Endodermal cell (in vitro differentiated cells): ENCODE measurements at regions not wholly inside any gene's neighbourhood (a gene's known extent, or its start where the extent isn't known, plus 50 kb on each side); places are given as distances from the start of the nearest gene placed in this dataset.

Experiments
- DNase-seq: peaks from one replicate; pipeline ENCODE4 v3.0.0-alpha.2; 2017
- H3K27ac ChIP-seq: 2 replicates; pipeline ENCODE4 v1.5.1; 2013; ENCODE audit warnings: mild to moderate bottlenecking, low read depth, low read length, moderate library complexity
- H3K27me3 ChIP-seq: 2 replicates; pipeline ENCODE4 v1.6.1; 2013; ENCODE audit warnings: mild to moderate bottlenecking, low read length, moderate library complexity; ENCODE audit not compliant: insufficient read depth, control insufficient read depth, poor library complexity, severe bottlenecking
- H3K36me3 ChIP-seq: 2 replicates; pipeline ENCODE4 v1.7.0; 2013; ENCODE audit warnings: mild to moderate bottlenecking, low read length, moderate library complexity; ENCODE audit not compliant: control insufficient read depth, insufficient read depth
- H3K4me1 ChIP-seq: one replicate; pipeline ENCODE4 v1.7.0; 2013; ENCODE audit warnings: low read length; ENCODE audit not compliant: control insufficient read depth, insufficient read depth
- H3K4me3 ChIP-seq: 2 replicates; pipeline ENCODE4 v1.5.1; 2013; ENCODE audit warnings: mild to moderate bottlenecking, low read length, moderate library complexity
- H3K9ac ChIP-seq: 2 replicates; pipeline ENCODE4 v1.6.1; 2013; ENCODE audit warnings: mild to moderate bottlenecking, low read length, moderate library complexity; ENCODE audit not compliant: poor library complexity, severe bottlenecking; ENCODE audit errors: extremely low read depth
- H3K9me3 ChIP-seq: 2 replicates; pipeline ENCODE4 v1.6.1; 2013; ENCODE audit warnings: mild to moderate bottlenecking, low read length, moderate library complexity; ENCODE audit not compliant: control insufficient read depth
- H3K27ac Mint-ChIP-seq: 2 replicates; pipeline ENCODE4 v1.8.0; 2020; ENCODE audit warnings: mixed read lengths
- H3K27me3 Mint-ChIP-seq: 2 replicates; pipeline ENCODE4 v1.8.0; 2021; ENCODE audit warnings: mild to moderate bottlenecking, mixed read lengths; ENCODE audit not compliant: insufficient read depth
- H3K36me3 Mint-ChIP-seq: 2 replicates; pipeline ENCODE4 v1.8.0; 2020; ENCODE audit warnings: low read depth, mixed read lengths
- H3K4me1 Mint-ChIP-seq: 2 replicates; pipeline ENCODE4 v1.8.0; 2020; ENCODE audit warnings: mixed read lengths
- H3K4me3 Mint-ChIP-seq: 2 replicates; pipeline ENCODE4 v1.8.0; 2020; ENCODE audit warnings: mild to moderate bottlenecking, moderate library complexity, mixed read lengths
- H3K9me3 Mint-ChIP-seq: 2 replicates; pipeline ENCODE4 v1.8.0; 2020; ENCODE audit warnings: mild to moderate bottlenecking, mixed read lengths
- CTCF ChIP-seq: fragments of 200-600 bp; sonication (generic); conservative IDR thresholded peaks from 2 replicates; pipeline ENCODE4 v1.5.0; 2021; ENCODE audit warnings: antibody characterized with exemption, mild to moderate bottlenecking
- WGBS, 2 experiments: methylation state at CpG; one replicate each; pipeline versions ENCODE4 v1.1.5 to v1.1.7; 2013; ENCODE audit warnings: missing lambda C conversion rate in 2 of 2, mixed read lengths in 1 of 2; ENCODE audit not compliant: insufficient coverage in 1 of 2, insufficient read length in 1 of 2; 5-methylcytosine and 5-hydroxymethylcytosine counted together

- H3K4me3 Mint-ChIP-seq: no peak overlapping the region
- Histone ChIP-seq H3K36me3 (no peaks in the 10 kb centered on the region), H3K9ac (no peak overlapping the region), H3K4me3 (no peak overlapping the region), H3K27ac (no peak overlapping the region), H3K4me1 (no peaks in the 10 kb centered on the region), H3K27me3 (no peaks in the 10 kb centered on the region), H3K9me3 (no peaks in the 10 kb centered on the region)
- H3K9me3 Mint-ChIP-seq: no peaks in the 10 kb centered on the region
- TF ChIP-seq CTCF: no peak
- no peaks in the 10 kb centered on the region for H3K36me3 Mint-ChIP-seq
- 92 to 94% methylated on average over 2 to 6 of the region's 6 CpGs for WGBS, 2 experiments
- DNase-seq: no peak
- no peaks in the 10 kb centered on the region for H3K27me3 Mint-ChIP-seq
- H3K4me1 Mint-ChIP-seq: no peaks in the 10 kb centered on the region
- no peak overlapping the region for H3K27ac Mint-ChIP-seq
These were observed 2144.2 kb downstream of the PCDH9 start for GRCh38 chr13:65085977-65086376.

DNA sequence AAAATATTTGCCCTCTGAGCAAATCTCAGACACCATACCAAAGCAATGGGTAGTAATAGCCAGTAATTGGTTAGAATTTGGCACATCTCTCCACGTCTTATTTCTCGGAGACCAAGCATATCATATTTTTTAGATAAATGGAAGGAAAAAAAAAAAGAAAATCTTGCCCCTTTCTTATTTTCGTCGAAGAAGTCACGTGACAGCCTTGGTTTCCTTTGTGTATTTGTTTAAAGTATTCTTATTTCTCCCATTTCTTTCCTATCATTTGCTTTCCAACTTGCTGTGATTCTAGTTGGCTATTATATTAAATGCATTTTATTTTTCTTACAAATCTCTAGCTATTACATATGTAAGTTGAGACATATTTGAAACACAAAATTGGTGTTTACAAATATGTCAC lies 2155.9 kb downstream of the PCDH9 start:
- TF ChIP-seq CTCF: no peak
- H3K27ac Mint-ChIP-seq: no peak overlapping the region
- Histone ChIP-seq H3K4me3 (no peak overlapping the region), H3K27me3 (no peaks in the 10 kb centered on the region), H3K36me3 (no peaks in the 10 kb centered on the region), H3K27ac (no peak overlapping the region), H3K4me1 (no peaks in the 10 kb centered on the region), H3K9me3 (no peaks in the 10 kb centered on the region), H3K9ac (no peak overlapping the region)
- no peaks in the 10 kb centered on the region for H3K36me3 Mint-ChIP-seq
- H3K4me1 Mint-ChIP-seq: no peaks in the 10 kb centered on the region
- no peaks in the 10 kb centered on the region for H3K27me3 Mint-ChIP-seq
- no peaks in the 10 kb centered on the region for H3K9me3 Mint-ChIP-seq
- DNase-seq: no peak
- 85% methylated on average over 2 of the region's 5 CpGs; no CpG with 5 or more reads in 1 of the 2 experiments for WGBS, 2 experiments
- H3K4me3 Mint-ChIP-seq: no peak overlapping the region

GRCh38 chr13:65064967-65065366 lies 2165.2 kb downstream of the PCDH9 start:
- Mint-ChIP-seq H3K36me3 (no peaks in the 10 kb centered on the region), H3K9me3 (no peaks in the 10 kb centered on the region), H3K27ac (no peak overlapping the region), H3K4me1 (no peaks in the 10 kb centered on the region), H3K4me3 (no peak overlapping the region), H3K27me3 (no peaks in the 10 kb centered on the region)
- no peak for DNase-seq
- no peak overlapping the region for H3K4me3 ChIP-seq
- no peak for TF ChIP-seq CTCF
- H3K36me3 ChIP-seq: no peaks in the 10 kb centered on the region
- no peaks in the 10 kb centered on the region for H3K4me1 ChIP-seq
- H3K27me3 ChIP-seq: no peaks in the 10 kb centered on the region
- no peak overlapping the region for H3K9ac ChIP-seq
- H3K9me3 ChIP-seq: no peaks in the 10 kb centered on the region
- no peak overlapping the region for H3K27ac ChIP-seq
- 75 to 89% methylated on average over 1 to 4 of the region's 4 CpGs for WGBS, 2 experiments
